Duodenal mucosa (tissue), 2 donors: ENCODE measurements at regions not wholly inside any gene's neighbourhood (a gene's known extent, or its start where the extent isn't known, plus 50 kb on each side); places are given as distances from the start of the nearest gene placed in this dataset.

Experiments
- H3K27ac ChIP-seq: one replicate; pipeline ENCODE4 v1.7.0; 2013; ENCODE audit warnings: low read depth, low read length
- H3K27me3 ChIP-seq, 2 donors: one replicate each; pipeline ENCODE4 v1.7.0; 2013; ENCODE audit warnings: low read length in 2 of 2, control low read depth in 1 of 2; ENCODE audit not compliant: insufficient read depth in 2 of 2, control insufficient read depth in 1 of 2
- H3K36me3 ChIP-seq, 2 donors: one replicate each; pipeline ENCODE4 v1.7.0; 2013; ENCODE audit warnings: low read length in 2 of 2, control low read depth in 1 of 2; ENCODE audit not compliant: insufficient read depth in 2 of 2, control insufficient read depth in 1 of 2
- H3K4me1 ChIP-seq, 2 donors: one replicate each; pipeline ENCODE4 v1.7.0; 2013; ENCODE audit warnings: low read length in 2 of 2, control low read depth in 1 of 2; ENCODE audit not compliant: insufficient read depth in 2 of 2, control insufficient read depth in 1 of 2
- H3K4me3 ChIP-seq, 2 donors: one replicate each; pipeline ENCODE4 v1.7.0; 2013; ENCODE audit warnings: low read length in 2 of 2, low read depth in 1 of 2
- H3K9ac ChIP-seq, 2 donors: one replicate each; pipeline ENCODE4 v1.7.0; 2013; ENCODE audit warnings: low read length in 2 of 2, low read depth in 1 of 2
- H3K9me3 ChIP-seq, 2 donors: one replicate each; pipeline ENCODE4 v1.7.0; 2013; ENCODE audit warnings: low read length in 2 of 2, control low read depth in 1 of 2; ENCODE audit not compliant: control insufficient read depth in 1 of 2

- H3K4me1 ChIP-seq = no peaks in the 10 kb centered on the region
- H3K4me3 ChIP-seq = no peak overlapping the region
- H3K9ac ChIP-seq = no peak overlapping the region
- H3K36me3 ChIP-seq = no peaks in the 10 kb centered on the region
- no peak overlapping the region for H3K27ac ChIP-seq
- no peaks in the 10 kb centered on the region for H3K9me3 ChIP-seq
- H3K27me3 ChIP-seq = peaks cover 0 to 8% of the 10 kb centered on the region in 2 donors
These were observed 159.1 kb upstream of the GPR12 start for GRCh38 chr13:26919732-26920131.

- Histone ChIP-seq H3K27ac (no peak overlapping the region), H3K9ac (no peak overlapping the region), H3K4me3 (no peak overlapping the region), H3K9me3 (no peaks in the 10 kb centered on the region), H3K36me3 (no peaks in the 10 kb centered on the region), H3K27me3 (peaks cover 0 to 8% of the 10 kb centered on the region in 2 donors), H3K4me1 (no peaks in the 10 kb centered on the region)
These were observed 158.7 kb upstream of the GPR12 start for GRCh38 chr13:26919311-26919710.

DNA sequence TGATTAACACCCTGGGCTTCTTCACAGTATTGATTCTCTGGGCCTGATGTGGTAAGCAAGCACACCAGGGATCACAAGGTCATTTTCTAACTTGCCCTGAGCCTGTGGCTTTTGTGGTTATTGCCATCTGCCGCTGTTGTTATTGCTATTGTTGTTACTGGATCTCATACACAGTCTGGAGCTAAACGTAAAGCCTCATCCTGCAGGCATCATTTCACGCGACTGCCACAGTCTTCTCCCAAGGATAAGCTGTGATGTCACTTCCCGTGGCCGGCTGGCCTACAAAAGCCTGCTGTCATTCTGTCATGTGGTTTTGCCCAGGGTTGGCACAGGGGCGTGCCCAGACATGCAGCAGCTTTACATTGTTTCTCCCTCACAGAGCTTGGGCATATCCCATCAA, 154.0 kb upstream of the GPR12 start:
- Histone ChIP-seq H3K27ac (no peak overlapping the region), H3K4me1 (no peaks in the 10 kb centered on the region)

GRCh38 chr13:26914148-26914547, 153.6 kb upstream of the GPR12 start:
- H3K36me3 ChIP-seq = no peaks in the 10 kb centered on the region
- H3K9ac ChIP-seq = no peak overlapping the region
- no peaks in the 10 kb centered on the region for H3K27me3 ChIP-seq
- H3K9me3 ChIP-seq = no peaks in the 10 kb centered on the region
- H3K27ac ChIP-seq = no peak overlapping the region
- no peaks in the 10 kb centered on the region for H3K4me1 ChIP-seq
- no peak overlapping the region for H3K4me3 ChIP-seq

More for the DNA sequence above, 154.0 kb upstream of the GPR12 start:
- Histone ChIP-seq H3K9me3 (no peaks in the 10 kb centered on the region), H3K36me3 (no peaks in the 10 kb centered on the region), H3K9ac (no peak overlapping the region), H3K4me3 (no peak overlapping the region), H3K27me3 (no peaks in the 10 kb centered on the region)

GRCh38 chr13:26910754-26911465, 150.3 kb upstream of the GPR12 start:
- Histone ChIP-seq H3K4me3 (no peak overlapping the region), H3K9ac (no peak overlapping the region), H3K4me1 (no peaks in the 10 kb centered on the region), H3K27me3 (no peaks in the 10 kb centered on the region), H3K9me3 (no peaks in the 10 kb centered on the region), H3K27ac (no peak overlapping the region), H3K36me3 (no peaks in the 10 kb centered on the region)

GRCh38 chr13:26909477-26909876, 148.9 kb upstream of the GPR12 start:
- H3K27me3 ChIP-seq = no peaks in the 10 kb centered on the region
- no peak overlapping the region for H3K9ac ChIP-seq
- no peaks in the 10 kb centered on the region for H3K36me3 ChIP-seq
- H3K4me3 ChIP-seq = no peak overlapping the region
- no peaks in the 10 kb centered on the region for H3K9me3 ChIP-seq
- H3K4me1 ChIP-seq = no peaks in the 10 kb centered on the region
- H3K27ac ChIP-seq = no peak overlapping the region

GRCh38 chr13:26908126-26908525, 147.5 kb upstream of the GPR12 start:
- Histone ChIP-seq H3K4me1 (no peaks in the 10 kb centered on the region), H3K9ac (no peak overlapping the region), H3K27me3 (no peaks in the 10 kb centered on the region)

GRCh38 chr13:26899202-26899601, 138.6 kb upstream of the GPR12 start:
- Histone ChIP-seq H3K27ac (no peak overlapping the region), H3K4me1 (no peaks in the 10 kb centered on the region), H3K9ac (no peak overlapping the region), H3K9me3 (no peaks in the 10 kb centered on the region), H3K36me3 (no peaks in the 10 kb centered on the region), H3K4me3 (no peak overlapping the region), H3K27me3 (peaks cover 0 to 4% of the 10 kb centered on the region in 2 donors)

More at GRCh38 chr13:26908126-26908525, 147.5 kb upstream of the GPR12 start:
- H3K36me3 ChIP-seq = no peaks in the 10 kb centered on the region
- H3K9me3 ChIP-seq = no peaks in the 10 kb centered on the region
- H3K27ac ChIP-seq = no peak overlapping the region
- H3K4me3 ChIP-seq = no peak overlapping the region

GRCh38 chr13:26897706-26898550, 137.3 kb upstream of the GPR12 start:
- H3K27me3 ChIP-seq = peaks cover 0 to 4% of the 10 kb centered on the region in 2 donors
- no peaks in the 10 kb centered on the region for H3K9me3 ChIP-seq
- H3K36me3 ChIP-seq = no peaks in the 10 kb centered on the region
- no peak overlapping the region for H3K4me3 ChIP-seq
- no peaks in the 10 kb centered on the region for H3K4me1 ChIP-seq
- H3K9ac ChIP-seq = no peak overlapping the region
- H3K27ac ChIP-seq = no peak overlapping the region

GRCh38 chr13:26896986-26897668, 136.5 kb upstream of the GPR12 start:
- no peak overlapping the region for H3K9ac ChIP-seq
- H3K27me3 ChIP-seq = peaks cover 0 to 4% of the 10 kb centered on the region in 2 donors
- H3K4me3 ChIP-seq = no peak overlapping the region
- H3K27ac ChIP-seq = no peak overlapping the region
- H3K4me1 ChIP-seq = no peaks in the 10 kb centered on the region
- no peaks in the 10 kb centered on the region for H3K36me3 ChIP-seq
- no peaks in the 10 kb centered on the region for H3K9me3 ChIP-seq
